Activated CD8-positive, alpha-beta T cell treated with anti-CD3 and anti-CD28 coated beads, Interleukin-2, amount 10 ng/mL, durations not matched to agents 7 days and 5 days (primary cell): ENCODE measurements at regions not wholly inside any gene's neighbourhood (a gene's known extent, or its start where the extent isn't known, plus 50 kb on each side); places are given as distances from the start of the nearest gene placed in this dataset.
A peak's percentile ranks its signal among the peaks of the same experiment; 100 is the strongest.

ENCODE experiments used
- ATAC-seq: fragments of 150-1000 bp; cut with Tn5 transposase; one replicate; pipeline ENCODE4 v1.10.0; 2021; ENCODE audit warnings: moderate library complexity
- CTCF ChIA-PET: fragments of 350-600 bp; sonication (Branson Sonifier 250); formaldehyde crosslinking; loops from one replicate; lab custom pipeline; 2021; ENCODE audit warnings: antibody characterized with exemption; lab: Charles Lee
- POLR2A ChIA-PET: fragments of 350-600 bp; sonication (Branson Sonifier 250); formaldehyde crosslinking; loops from one replicate; lab custom pipeline; 2021; ENCODE audit warnings: antibody characterized with exemption; lab: Charles Lee
- DNase-seq: peaks from one replicate; pipeline ENCODE4 v3.0.0-alpha.2; 2020
- H3K27ac Mint-ChIP-seq: one replicate; pipeline ENCODE4 v1.8.0; 2021; ENCODE audit warnings: mild to moderate bottlenecking, mixed read lengths
- H3K27me3 Mint-ChIP-seq: one replicate; pipeline ENCODE4 v1.8.0; 2021; ENCODE audit warnings: low read depth, mixed read lengths
- H3K36me3 Mint-ChIP-seq: one replicate; pipeline ENCODE4 v1.8.0; 2021; ENCODE audit warnings: low read depth, mixed read lengths
- H3K4me1 Mint-ChIP-seq: one replicate; pipeline ENCODE4 v1.8.0; 2021; ENCODE audit warnings: low read depth, mixed read lengths
- H3K4me3 Mint-ChIP-seq: one replicate; pipeline ENCODE4 v1.8.0; 2021; ENCODE audit warnings: mild to moderate bottlenecking, mixed read lengths
- H3K9me3 Mint-ChIP-seq: one replicate; pipeline ENCODE4 v1.8.0; 2022; ENCODE audit warnings: mixed read lengths; ENCODE audit not compliant: insufficient read depth

- no peaks in the 10 kb centered on the region for H3K27me3 Mint-ChIP-seq
- ChIA-PET POLR2A (no interaction called here), CTCF (interaction anchor here (1.1 kb wide), 1 partner anchor 58 kb away, joined by 4 read pairs; no protein-coding TSS in a partner anchor)
- ATAC-seq, result no peak
- no peak for DNase-seq
- H3K9me3 Mint-ChIP-seq, result peaks cover 6% of the 10 kb centered on the region
- no peaks in the 10 kb centered on the region for H3K4me1 Mint-ChIP-seq
- H3K36me3 Mint-ChIP-seq, result no peaks in the 10 kb centered on the region
- no peak overlapping the region for H3K4me3 Mint-ChIP-seq
- H3K27ac Mint-ChIP-seq, result no peak overlapping the region
These were observed 230.7 kb upstream of the KCNIP4 start for GRCh38 chr4:22179124-22179874.

- no peak overlapping the region for H3K4me3 Mint-ChIP-seq
- no peaks in the 10 kb centered on the region for H3K4me1 Mint-ChIP-seq
- no peak for ATAC-seq
- ChIA-PET CTCF (interaction anchor here (0.8 kb wide), 1 partner anchor 140 kb away, joined by 4 read pairs; no protein-coding TSS in a partner anchor), POLR2A (no interaction called here)
- no peaks in the 10 kb centered on the region for H3K27me3 Mint-ChIP-seq
- no peak overlapping the region for H3K27ac Mint-ChIP-seq
- no peak for DNase-seq
- no peaks in the 10 kb centered on the region for H3K36me3 Mint-ChIP-seq
- peaks cover 6% of the 10 kb centered on the region for H3K9me3 Mint-ChIP-seq
These were observed 226.1 kb upstream of the KCNIP4 start for GRCh38 chr4:22174640-22175039.

- CTCF ChIA-PET, result no interaction called here
- DNase-seq (no peak), ATAC-seq (no peak)
- H3K4me3 Mint-ChIP-seq, result no peak overlapping the region
- H3K36me3 Mint-ChIP-seq, result no peaks in the 10 kb centered on the region
- no peaks in the 10 kb centered on the region for H3K27me3 Mint-ChIP-seq
- H3K9me3 Mint-ChIP-seq, result peaks cover 9% of the 10 kb centered on the region
- POLR2A ChIA-PET, result no interaction called here
- H3K27ac Mint-ChIP-seq, result no peak overlapping the region
- H3K4me1 Mint-ChIP-seq, result no peaks in the 10 kb centered on the region
These were observed 221.8 kb upstream of the KCNIP4 start for GRCh38 chr4:22170353-22170752.

- ChIA-PET CTCF (no interaction called here), POLR2A (no interaction called here)
- no peak for ATAC-seq
- no peak for DNase-seq
- H3K9me3 Mint-ChIP-seq, result peaks cover 9% of the 10 kb centered on the region
- H3K27ac Mint-ChIP-seq, result no peak overlapping the region
- no peaks in the 10 kb centered on the region for H3K27me3 Mint-ChIP-seq
- no peak overlapping the region for H3K4me3 Mint-ChIP-seq
- no peaks in the 10 kb centered on the region for H3K4me1 Mint-ChIP-seq
- no peaks in the 10 kb centered on the region for H3K36me3 Mint-ChIP-seq
These were observed 218.6 kb upstream of the KCNIP4 start for GRCh38 chr4:22167201-22167600.

- DNase-seq (no peak), ATAC-seq (no peak)
- ChIA-PET CTCF (no interaction called here), POLR2A (no interaction called here)
- no peaks in the 10 kb centered on the region for H3K36me3 Mint-ChIP-seq
- H3K27me3 Mint-ChIP-seq, result no peaks in the 10 kb centered on the region
- H3K4me3 Mint-ChIP-seq, result no peak overlapping the region
- H3K4me1 Mint-ChIP-seq, result no peaks in the 10 kb centered on the region
- H3K9me3 Mint-ChIP-seq, result peaks cover 11% of the 10 kb centered on the region
- H3K27ac Mint-ChIP-seq, result no peak overlapping the region
These were observed 213.9 kb upstream of the KCNIP4 start for GRCh38 chr4:22162454-22162853.

GRCh38 chr4:22130741-22131140 is 182.2 kb upstream of the KCNIP4 start:
- ChIA-PET CTCF (interaction anchor here (1.1 kb wide), 1 partner anchor 124 kb away, joined by 3 read pairs; no protein-coding TSS in a partner anchor), POLR2A (no interaction called here)
- Mint-ChIP-seq H3K27ac (no peak overlapping the region), H3K36me3 (no peaks in the 10 kb centered on the region), H3K4me3 (no peak overlapping the region), H3K27me3 (no peaks in the 10 kb centered on the region), H3K9me3 (no peaks in the 10 kb centered on the region), H3K4me1 (no peaks in the 10 kb centered on the region)
- no peak for DNase-seq
- no peak for ATAC-seq

GRCh38 chr4:22129454-22130029 is 181.0 kb upstream of the KCNIP4 start:
- Mint-ChIP-seq H3K9me3 (no peaks in the 10 kb centered on the region), H3K4me3 (no peak overlapping the region), H3K36me3 (no peaks in the 10 kb centered on the region), H3K27me3 (no peaks in the 10 kb centered on the region), H3K4me1 (no peaks in the 10 kb centered on the region), H3K27ac (no peak overlapping the region)
- ATAC-seq, result no peak
- POLR2A ChIA-PET, result no interaction called here
- peak; percentile 24 for DNase-seq
- CTCF ChIA-PET, result interaction anchor here (0.7 to 1.3 kb wide), 2 partner anchors 259 to 326 kb away, joined by 3 to 5 read pairs; no protein-coding TSS in a partner anchor

GRCh38 chr4:22122062-22122461 is 173.5 kb upstream of the KCNIP4 start:
- Mint-ChIP-seq H3K27ac (no peak overlapping the region), H3K9me3 (no peaks in the 10 kb centered on the region), H3K4me3 (no peak overlapping the region), H3K27me3 (no peaks in the 10 kb centered on the region), H3K4me1 (no peaks in the 10 kb centered on the region), H3K36me3 (no peaks in the 10 kb centered on the region)
- ATAC-seq (no peak), DNase-seq (no peak)
- ChIA-PET POLR2A (no interaction called here), CTCF (no interaction called here)

- Mint-ChIP-seq H3K27ac (no peak overlapping the region), H3K4me3 (no peak overlapping the region), H3K27me3 (no peaks in the 10 kb centered on the region), H3K36me3 (no peaks in the 10 kb centered on the region), H3K4me1 (no peaks in the 10 kb centered on the region), H3K9me3 (no peaks in the 10 kb centered on the region)
- ChIA-PET POLR2A (no interaction called here), CTCF (no interaction called here)
- DNase-seq, result no peak
- no peak for ATAC-seq
These were observed 166.7 kb upstream of the KCNIP4 start for GRCh38 chr4:22115262-22115661.

- Mint-ChIP-seq H3K4me3 (no peak overlapping the region), H3K27ac (no peak overlapping the region), H3K36me3 (no peaks in the 10 kb centered on the region), H3K27me3 (no peaks in the 10 kb centered on the region), H3K9me3 (no peaks in the 10 kb centered on the region), H3K4me1 (peaks cover 13% of the 10 kb centered on the region)
- ATAC-seq (no peak), DNase-seq (no peak)
- CTCF ChIA-PET, result no interaction called here
- POLR2A ChIA-PET, result no interaction called here
These were observed 155.2 kb upstream of the KCNIP4 start for GRCh38 chr4:22103768-22104167.

GRCh38 chr4:22099896-22100295 is 151.3 kb upstream of the KCNIP4 start:
- DNase-seq, result peak; percentile 43
- ChIA-PET POLR2A (no interaction called here), CTCF (interaction anchor here (1.2 kb wide), 1 partner anchor 310 kb away, joined by 3 read pairs; no protein-coding TSS in a partner anchor)
- Mint-ChIP-seq H3K27ac (peak overlapping the region; percentile 32), H3K4me1 (peaks cover 14% of the 10 kb centered on the region), H3K27me3 (no peaks in the 10 kb centered on the region), H3K36me3 (no peaks in the 10 kb centered on the region), H3K9me3 (no peaks in the 10 kb centered on the region), H3K4me3 (no peak overlapping the region)
- peak; percentile 79 for ATAC-seq

GRCh38 chr4:22097596-22097995 is 149.0 kb upstream of the KCNIP4 start:
- H3K9me3 Mint-ChIP-seq, result no peaks in the 10 kb centered on the region
- CTCF ChIA-PET, result no interaction called here
- H3K4me1 Mint-ChIP-seq, result peaks cover 14% of the 10 kb centered on the region
- no peak for DNase-seq
- H3K36me3 Mint-ChIP-seq, result no peaks in the 10 kb centered on the region
- H3K4me3 Mint-ChIP-seq, result no peak overlapping the region
- ATAC-seq, result no peak
- no peaks in the 10 kb centered on the region for H3K27me3 Mint-ChIP-seq
- POLR2A ChIA-PET, result no interaction called here
- no peak overlapping the region for H3K27ac Mint-ChIP-seq
